Spinal cord (tissue), 9 donors: ENCODE measurements at regions not wholly inside any gene's neighbourhood (a gene's known extent, or its start where the extent isn't known, plus 50 kb on each side); places are given as distances from the start of the nearest gene placed in this dataset.
"Not testable (repeated sequence)": the region's sequence is repeated elsewhere in the genome, so short reads cannot be mapped to it uniquely, and the experiment has no call there.

Source experiments
- DNase-seq, 6 donors: peaks; one replicate each; pipeline versions ENCODE4 v3.0.0 to v3.0.0-alpha.2; 2013 to 2015; ENCODE audit warnings: low spot score in 6 of 6, low read depth in 4 of 6
- H3K27ac ChIP-seq: one replicate; pipeline ENCODE4 v1.5.1; 2013; ENCODE audit warnings: low read depth, low read length, control low read depth
- H3K27me3 ChIP-seq: one replicate; pipeline ENCODE4 v1.6.1; 2013; ENCODE audit warnings: low read length; ENCODE audit not compliant: control insufficient read depth, insufficient read depth
- H3K36me3 ChIP-seq: one replicate; pipeline ENCODE4 v1.6.1; 2013; ENCODE audit warnings: low read length; ENCODE audit not compliant: control insufficient read depth, insufficient read depth
- H3K4me1 ChIP-seq: one replicate; pipeline ENCODE4 v1.6.1; 2013; ENCODE audit warnings: low read length; ENCODE audit not compliant: control insufficient read depth, insufficient read depth
- H3K4me3 ChIP-seq: one replicate; pipeline ENCODE4 v1.5.1; 2013; ENCODE audit warnings: low read depth, low read length, control low read depth
- H3K9me3 ChIP-seq: one replicate; pipeline ENCODE4 v1.6.1; 2013; ENCODE audit warnings: low read length; ENCODE audit not compliant: control insufficient read depth, insufficient read depth
- WGBS: methylation state at CpG from one replicate; pipeline ENCODE4 v1.1.5; 2013; ENCODE audit warnings: missing lambda C conversion rate; ENCODE audit not compliant: insufficient coverage; 5-methylcytosine and 5-hydroxymethylcytosine counted together
- donor health status: healthy.

DNA sequence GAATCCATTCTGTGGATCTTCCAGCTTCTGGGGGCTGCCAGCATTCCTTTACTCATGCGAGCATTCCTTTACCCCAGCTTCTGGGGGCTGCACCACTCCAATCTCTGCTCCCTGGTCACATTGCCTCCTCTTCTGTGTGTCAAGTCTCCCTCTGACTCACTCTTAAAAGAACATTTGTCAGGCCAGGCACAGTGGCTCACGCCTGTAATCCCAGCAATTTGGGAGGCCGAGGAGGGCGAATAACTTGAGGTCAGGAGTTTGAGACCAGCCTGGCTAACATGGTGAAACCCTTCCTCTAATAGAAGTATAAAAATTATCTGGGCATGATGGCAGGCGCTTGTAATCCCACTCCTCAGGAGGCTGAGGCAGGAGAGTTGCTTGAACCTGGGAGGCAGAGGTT is 541.9 kb downstream of the FOXD4L4 start:
- DNase-seq, H3K4me1 ChIP-seq: not testable (repeated sequence)
- WGBS: no CpG with 5 or more reads among the region's 5 CpGs

More for the DNA sequence above, 541.9 kb downstream of the FOXD4L4 start:
- not testable (repeated sequence) for H3K27ac ChIP-seq, H3K36me3 ChIP-seq, H3K9me3 ChIP-seq, H3K27me3 ChIP-seq, H3K4me3 ChIP-seq
